ENCODE measurements at regions not wholly inside any gene's neighbourhood (a gene's known extent, or its start where the extent isn't known, plus 50 kb on each side); places are given as distances from the start of the nearest gene placed in this dataset.

DNA sequence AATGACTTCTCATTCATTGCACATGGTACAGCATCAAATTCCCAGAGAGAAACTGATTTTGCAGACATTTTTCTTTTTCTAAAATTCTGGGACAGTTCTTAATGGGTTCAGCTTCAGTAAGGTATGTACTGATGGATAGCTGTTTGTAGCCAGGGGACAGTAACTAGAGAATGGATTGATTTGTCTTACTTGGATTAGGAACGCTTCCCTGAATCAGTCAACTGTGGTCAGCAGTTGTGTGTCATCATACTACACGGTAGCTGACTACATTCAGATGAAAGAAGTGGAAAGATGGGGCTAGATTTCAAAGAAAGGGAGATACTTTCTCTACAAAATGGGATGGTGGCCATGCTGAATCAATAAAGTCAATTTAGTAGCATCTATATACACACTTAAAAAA, 431.4 kb downstream of the GRB14 start:
- intact Hi-C loops (cut with DNase I), result no loop called here
- no peaks in the 10 kb centered on the region for H3K36me3 ChIP-seq (ENCODE audit: insufficient read depth in 1 of 2, low read depth in 1 of 2)
- no peak overlapping the region for H3K27ac ChIP-seq
- 57 to 77% (median 72%) methylated on average over 2 of the region's 2 CpGs for WGBS, 3 donors
- TF ChIP-seq, protein P1, sequence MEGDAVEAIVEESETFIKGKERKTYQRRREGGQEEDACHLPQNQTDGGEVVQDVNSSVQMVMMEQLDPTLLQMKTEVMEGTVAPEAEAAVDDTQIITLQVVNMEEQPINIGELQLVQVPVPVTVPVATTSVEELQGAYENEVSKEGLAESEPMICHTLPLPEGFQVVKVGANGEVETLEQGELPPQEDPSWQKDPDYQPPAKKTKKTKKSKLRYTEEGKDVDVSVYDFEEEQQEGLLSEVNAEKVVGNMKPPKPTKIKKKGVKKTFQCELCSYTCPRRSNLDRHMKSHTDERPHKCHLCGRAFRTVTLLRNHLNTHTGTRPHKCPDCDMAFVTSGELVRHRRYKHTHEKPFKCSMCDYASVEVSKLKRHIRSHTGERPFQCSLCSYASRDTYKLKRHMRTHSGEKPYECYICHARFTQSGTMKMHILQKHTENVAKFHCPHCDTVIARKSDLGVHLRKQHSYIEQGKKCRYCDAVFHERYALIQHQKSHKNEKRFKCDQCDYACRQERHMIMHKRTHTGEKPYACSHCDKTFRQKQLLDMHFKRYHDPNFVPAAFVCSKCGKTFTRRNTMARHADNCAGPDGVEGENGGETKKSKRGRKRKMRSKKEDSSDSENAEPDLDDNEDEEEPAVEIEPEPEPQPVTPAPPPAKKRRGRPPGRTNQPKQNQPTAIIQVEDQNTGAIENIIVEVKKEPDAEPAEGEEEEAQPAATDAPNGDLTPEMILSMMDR (IDR thresholded peaks at IDR 0.05), result no peak
- DNase-seq, result no peak
- no peaks in the 10 kb centered on the region for H3K4me1 ChIP-seq
- ATAC-seq, result no peak
- H3K9me3 ChIP-seq, result peaks cover 6% of the 10 kb centered on the region
- no peaks in the 10 kb centered on the region for H3K27me3 ChIP-seq (ENCODE audit: insufficient read depth in 3 of 3, low read length in 2 of 3)
- H3K4me3 ChIP-seq, result no peak overlapping the region

DNA sequence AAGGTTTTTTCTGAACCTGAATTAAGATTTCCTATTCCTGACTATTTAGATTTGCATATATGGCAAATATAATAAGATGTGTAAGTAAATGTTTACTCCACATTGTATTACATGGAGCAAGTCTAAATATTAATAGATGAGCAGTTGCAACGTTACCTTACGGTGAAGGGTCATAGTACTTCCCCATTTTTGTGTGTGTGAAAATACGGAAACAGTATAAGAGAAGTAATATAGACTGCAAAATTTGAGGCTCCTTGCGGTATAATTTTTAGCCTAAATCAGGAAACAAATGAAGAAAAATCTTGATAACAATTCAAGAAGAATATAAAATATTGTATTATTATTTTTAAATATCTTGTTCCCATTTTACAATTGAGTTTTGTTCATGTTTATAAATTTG, 434.2 kb downstream of the GRB14 start:
- Histone ChIP-seq H3K27ac (no peak overlapping the region), H3K4me3 (no peak overlapping the region), H3K4me1 (no peaks in the 10 kb centered on the region), H3K27me3 (ENCODE audit: insufficient read depth in 3 of 3, low read length in 2 of 3) (no peaks in the 10 kb centered on the region), H3K36me3 (ENCODE audit: insufficient read depth in 1 of 2, low read depth in 1 of 2) (no peaks in the 10 kb centered on the region), H3K9me3 (peaks cover 6% of the 10 kb centered on the region)
- WGBS, 3 donors, result 82 to 96% (median 89%) methylated on average over 4 of the region's 4 CpGs
- intact Hi-C loops (cut with DNase I), result no loop called here
- TF ChIP-seq, protein P1 (IDR thresholded peaks at IDR 0.05), result no peak
- DNase-seq (no peak), ATAC-seq (no peak)

DNA sequence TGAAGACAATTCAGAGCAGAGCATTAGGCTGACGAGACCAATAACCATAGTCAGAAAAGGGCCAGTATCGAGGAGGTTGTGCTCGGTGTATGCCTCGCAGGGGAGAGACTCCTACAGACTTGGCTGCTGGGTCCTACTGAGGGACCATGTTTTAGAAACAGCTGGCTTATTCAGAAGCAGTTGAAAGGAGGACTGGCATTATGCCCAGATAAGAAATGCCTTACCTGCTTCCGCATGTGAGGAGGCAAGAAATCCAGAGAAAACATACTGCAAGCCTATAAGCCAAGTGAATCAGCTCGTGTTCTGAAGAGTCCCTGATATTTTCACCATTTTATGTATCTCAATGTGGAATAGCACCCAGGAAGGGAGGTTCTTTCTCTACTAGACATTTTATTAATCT, 434.7 kb downstream of the GRB14 start:
- DNase-seq (no peak), ATAC-seq (no peak)
- TF ChIP-seq, protein P1 (IDR thresholded peaks at IDR 0.05), result no peak
- Histone ChIP-seq H3K27ac (no peak overlapping the region), H3K27me3 (ENCODE audit: insufficient read depth in 3 of 3, low read length in 2 of 3) (no peaks in the 10 kb centered on the region), H3K4me1 (no peaks in the 10 kb centered on the region), H3K36me3 (ENCODE audit: insufficient read depth in 1 of 2, low read depth in 1 of 2) (no peaks in the 10 kb centered on the region), H3K9me3 (peaks cover 6% of the 10 kb centered on the region), H3K4me3 (no peak overlapping the region)
- WGBS, 3 donors, result 79 to 83% (median 80%) methylated on average over 6 of the region's 6 CpGs
- intact Hi-C loops (cut with DNase I), result no loop called here

DNA sequence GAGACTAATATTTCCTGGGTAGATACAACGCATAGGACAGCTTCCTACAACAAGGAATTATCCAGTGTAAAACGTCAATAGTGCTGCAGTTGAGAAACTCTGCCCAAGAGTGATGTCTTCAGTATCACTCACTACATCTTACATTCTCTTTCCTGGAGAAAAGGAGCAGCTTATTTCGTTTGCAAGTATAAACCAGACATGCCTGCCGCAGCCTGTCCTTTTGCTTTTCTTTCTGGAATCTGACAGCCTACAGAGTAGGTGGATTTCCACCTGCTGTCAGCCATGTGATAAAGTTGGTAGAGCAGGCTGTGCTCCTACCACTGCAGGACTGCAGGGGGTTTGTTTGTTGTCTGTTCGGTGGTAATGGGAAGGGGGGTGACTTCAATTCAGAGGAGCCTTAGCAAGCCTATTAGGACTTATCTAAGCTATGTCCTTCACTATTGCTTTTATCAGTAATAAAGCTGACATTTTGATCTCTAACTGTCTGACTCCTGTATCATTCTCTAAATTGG, 439.1 kb downstream of the GRB14 start:
- no peak for DNase-seq
- 36 to 44% (median 40%) methylated on average over 5 of the region's 5 CpGs for WGBS, 3 donors
- H3K36me3 ChIP-seq (ENCODE audit: insufficient read depth in 1 of 2, low read depth in 1 of 2), result no peaks in the 10 kb centered on the region
- no peaks in the 10 kb centered on the region for H3K27me3 ChIP-seq (ENCODE audit: insufficient read depth in 3 of 3, low read length in 2 of 3)
- no peak for ATAC-seq
- H3K27ac ChIP-seq, result no peak overlapping the region
- no peak overlapping the region for H3K4me3 ChIP-seq
- TF ChIP-seq, protein P1 (IDR thresholded peaks at IDR 0.05), result no peak
- intact Hi-C loops (cut with DNase I), result no loop called here
- no peaks in the 10 kb centered on the region for H3K4me1 ChIP-seq
- H3K9me3 ChIP-seq, result no peaks in the 10 kb centered on the region

DNA sequence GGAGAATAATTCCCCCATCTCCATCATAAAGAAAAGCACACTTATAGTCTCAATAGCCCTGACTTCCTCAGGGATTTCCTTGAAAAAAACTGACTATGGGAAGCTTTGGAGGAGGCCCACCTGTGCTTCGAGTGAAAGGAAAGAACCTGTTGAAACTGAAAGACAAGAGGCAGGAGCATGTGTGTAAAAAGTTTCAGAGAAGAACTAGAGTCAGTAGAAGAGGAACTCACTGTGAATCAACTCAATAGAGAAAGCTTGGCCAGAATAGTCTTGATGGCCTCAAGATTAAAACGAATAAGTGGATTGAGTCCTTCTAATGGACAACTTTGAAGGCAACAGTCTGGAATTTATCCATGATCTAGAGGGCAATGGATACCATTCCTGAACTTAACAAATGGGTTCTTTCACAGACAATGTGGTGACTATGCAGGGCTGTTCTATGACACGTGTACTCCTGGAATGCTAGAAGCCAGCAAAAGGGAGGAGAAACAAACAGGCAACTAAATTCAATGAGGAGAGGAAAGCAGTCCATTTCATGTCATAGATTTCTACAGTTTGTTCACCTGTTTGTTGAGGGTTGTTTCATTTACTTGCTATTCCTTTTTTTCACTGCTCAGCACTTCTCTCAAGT, 442.3 kb downstream of the GRB14 start:
- 55 to 67% (median 56%) methylated on average over 3 of the region's 3 CpGs for WGBS, 3 donors
- H3K4me1 ChIP-seq, result no peaks in the 10 kb centered on the region

More for the DNA sequence above, 442.3 kb downstream of the GRB14 start:
- Histone ChIP-seq H3K27me3 (ENCODE audit: insufficient read depth in 3 of 3, low read length in 2 of 3) (no peaks in the 10 kb centered on the region), H3K4me3 (no peak overlapping the region), H3K36me3 (ENCODE audit: insufficient read depth in 1 of 2, low read depth in 1 of 2) (no peaks in the 10 kb centered on the region), H3K27ac (no peak overlapping the region), H3K9me3 (no peaks in the 10 kb centered on the region)
- ATAC-seq (no peak), DNase-seq (no peak)
- intact Hi-C loops (cut with DNase I), result no loop called here
- TF ChIP-seq, protein P1 (IDR thresholded peaks at IDR 0.05), result no peak

All from psoas muscle (tissue), 7 donors.